HG02623 (cell line): ENCODE measurements at regions not wholly inside any gene's neighbourhood (a gene's known extent, or its start where the extent isn't known, plus 50 kb on each side); places are given as distances from the start of the nearest gene placed in this dataset.

Experiments
- ATAC-seq: cut with Tn5 transposase; IDR thresholded peaks from one replicate; pipeline ENCODE4 v1.9.1; 2021; ENCODE audit warnings: moderate library complexity; ENCODE audit not compliant: unreplicated experiment

GRCh38 chr4:14853176-14853943 lies 148.9 kb upstream of the CPEB2 start:
- ATAC-seq = no peak

GRCh38 chr4:14855719-14856061 lies 146.6 kb upstream of the CPEB2 start:
- no peak for ATAC-seq

DNA sequence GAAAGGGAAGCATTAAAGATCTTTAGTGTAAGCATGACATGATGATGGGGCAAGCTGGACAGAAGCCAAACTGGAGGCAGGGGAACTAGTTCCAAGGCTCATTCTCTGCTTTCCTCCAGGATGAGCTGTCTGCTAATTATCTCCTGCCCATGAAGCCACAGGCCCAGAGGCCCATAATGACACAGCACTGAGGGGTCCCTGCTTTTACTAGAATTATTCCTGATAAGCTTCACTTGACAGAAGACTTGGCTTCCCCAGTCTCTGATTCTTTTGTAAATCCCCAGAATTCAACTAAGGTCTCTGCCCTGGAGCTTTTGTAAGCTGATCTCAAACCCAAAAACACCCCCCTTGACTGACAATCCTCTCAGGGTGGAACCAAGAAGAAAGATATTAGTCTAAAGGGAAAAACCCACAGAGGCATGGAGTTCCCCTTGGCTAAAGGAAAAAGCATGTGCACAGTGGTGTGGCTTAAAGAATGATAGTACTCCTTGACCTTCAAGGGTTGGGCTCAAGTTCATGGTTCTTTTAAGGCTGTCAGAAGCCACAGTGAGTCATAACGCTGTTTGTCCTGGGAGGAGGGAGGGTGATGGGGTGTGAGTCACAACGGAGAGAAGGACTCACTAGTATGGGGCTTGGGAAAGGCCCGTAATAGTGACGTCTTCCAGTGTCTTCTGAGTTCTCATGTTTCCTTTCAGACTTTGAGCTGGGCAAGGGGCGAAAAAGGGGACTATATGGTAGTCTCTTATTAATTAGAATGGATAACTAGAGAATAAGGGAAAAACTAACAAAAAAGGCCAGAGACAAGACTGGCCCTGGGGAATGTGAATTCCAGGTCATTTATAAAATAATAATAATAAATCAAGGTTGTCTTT lies 146.0 kb upstream of the CPEB2 start:
- ATAC-seq = peak; percentile 96

GRCh38 chr4:14856934-14857235 lies 145.4 kb upstream of the CPEB2 start:
- no peak for ATAC-seq

DNA sequence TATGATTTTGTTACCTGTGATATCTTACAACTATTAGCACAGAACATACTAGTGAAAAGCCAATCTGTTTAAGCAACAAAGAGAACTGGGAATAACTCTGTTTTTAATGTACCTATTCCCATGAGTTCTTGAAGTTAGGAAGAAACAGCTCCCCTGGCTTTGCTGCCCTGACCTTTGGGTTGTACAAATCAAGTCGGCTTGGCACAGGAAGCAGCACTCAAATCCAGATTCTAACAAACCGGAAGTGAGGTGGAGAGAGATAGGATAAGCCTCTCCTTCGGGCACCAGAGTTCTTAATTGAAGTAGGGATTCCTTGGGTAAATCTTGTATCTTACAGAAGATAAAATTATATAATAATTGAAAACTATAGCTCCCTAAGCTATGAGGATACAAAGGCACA lies 144.8 kb upstream of the CPEB2 start:
- no peak for ATAC-seq

DNA sequence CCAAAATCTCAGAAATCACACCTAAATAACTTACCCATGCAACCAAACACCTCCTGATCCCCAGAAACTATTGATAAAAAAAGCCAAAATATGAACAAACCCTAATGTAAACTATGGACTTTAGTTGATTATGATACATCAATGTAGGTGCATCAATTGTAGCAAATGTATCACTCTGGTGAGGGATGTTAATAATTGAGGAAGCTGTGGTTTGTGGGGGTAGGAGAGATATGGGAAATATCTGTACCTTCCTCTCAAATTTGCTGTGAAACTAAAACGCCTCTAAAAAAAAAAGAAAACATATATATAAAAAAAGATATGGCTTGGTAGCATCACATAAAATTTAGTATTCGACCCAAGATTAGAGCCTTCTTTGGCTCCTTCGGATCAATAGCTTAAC lies 144.3 kb upstream of the CPEB2 start:
- ATAC-seq = no peak

DNA sequence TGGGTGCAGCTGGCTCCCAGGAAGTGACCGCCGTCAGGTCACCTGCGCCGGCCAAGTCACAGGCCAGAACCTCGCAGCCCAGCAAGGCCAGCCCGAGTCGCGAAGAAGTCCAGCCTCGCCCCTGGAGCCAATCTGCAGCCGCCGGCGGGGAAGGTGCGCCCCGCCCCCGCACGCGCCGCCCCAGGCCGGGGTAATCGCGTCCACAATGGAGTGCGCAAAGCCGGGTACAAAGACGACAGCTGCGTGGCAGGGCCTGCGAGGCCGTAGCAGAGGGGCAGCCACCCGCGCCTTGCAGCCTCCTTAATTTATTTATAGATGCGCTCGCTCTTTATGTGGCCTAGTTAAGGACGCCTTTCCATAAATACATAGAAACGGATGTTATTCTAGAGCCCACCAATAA lies 139.4 kb upstream of the CPEB2 start:
- ATAC-seq = no peak

GRCh38 chr4:14863418-14864364 lies 138.6 kb upstream of the CPEB2 start:
- no peak for ATAC-seq

GRCh38 chr4:14864365-14865030 lies 137.8 kb upstream of the CPEB2 start:
- ATAC-seq = no peak

DNA sequence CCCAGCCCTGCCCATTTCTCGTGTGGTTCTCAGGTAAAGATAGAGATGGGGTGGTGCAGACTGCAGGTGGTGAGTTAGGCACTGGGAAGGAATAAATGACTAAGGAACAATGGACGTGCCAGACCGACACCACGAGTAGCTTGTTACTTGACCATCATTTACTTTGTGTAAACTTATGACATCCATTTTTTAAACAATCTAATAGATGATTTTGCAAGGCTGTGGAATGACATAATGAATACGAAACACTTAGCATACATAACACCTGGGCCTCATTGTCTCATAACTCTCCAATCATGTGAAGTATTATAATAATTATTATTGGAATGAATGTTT lies 137.3 kb upstream of the CPEB2 start:
- ATAC-seq = no peak

DNA sequence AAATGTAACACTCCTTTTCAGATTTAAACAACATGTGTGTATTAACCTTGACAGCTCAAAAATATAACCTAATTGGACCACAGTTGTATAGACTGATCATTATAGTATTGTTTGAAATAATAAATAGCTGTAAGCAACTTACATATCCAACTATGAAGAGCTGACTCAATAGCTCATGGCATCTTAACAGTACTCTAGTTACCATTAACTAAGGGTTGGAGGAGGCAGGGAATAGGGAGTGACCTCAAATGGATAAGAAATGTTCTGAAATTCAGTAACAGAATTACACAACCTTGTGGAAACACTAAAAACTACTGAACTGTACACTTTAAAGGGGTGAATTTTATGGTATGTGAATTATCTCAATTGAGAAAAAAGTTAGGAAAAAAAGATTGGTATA lies 136.5 kb upstream of the CPEB2 start:
- ATAC-seq = no peak

DNA sequence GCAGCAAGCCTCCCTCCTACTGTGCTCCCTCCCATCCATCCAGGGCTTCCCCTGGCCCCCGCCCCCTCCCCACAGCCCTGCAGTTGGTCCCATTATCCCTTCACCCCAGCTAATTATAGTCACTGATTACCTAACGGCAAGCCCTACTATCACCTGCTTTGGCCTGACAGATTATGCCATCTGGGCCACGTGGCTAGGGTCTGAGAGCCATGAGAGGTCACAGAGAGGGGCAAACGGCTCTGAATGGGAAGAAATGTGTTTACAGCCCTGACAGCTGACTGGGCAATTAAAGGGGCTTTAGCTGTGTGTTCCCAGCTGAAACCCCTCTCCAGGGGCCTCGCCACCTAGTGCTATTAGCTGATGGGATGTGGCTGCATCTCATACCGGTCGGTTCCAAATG lies 134.4 kb upstream of the CPEB2 start:
- no peak for ATAC-seq

DNA sequence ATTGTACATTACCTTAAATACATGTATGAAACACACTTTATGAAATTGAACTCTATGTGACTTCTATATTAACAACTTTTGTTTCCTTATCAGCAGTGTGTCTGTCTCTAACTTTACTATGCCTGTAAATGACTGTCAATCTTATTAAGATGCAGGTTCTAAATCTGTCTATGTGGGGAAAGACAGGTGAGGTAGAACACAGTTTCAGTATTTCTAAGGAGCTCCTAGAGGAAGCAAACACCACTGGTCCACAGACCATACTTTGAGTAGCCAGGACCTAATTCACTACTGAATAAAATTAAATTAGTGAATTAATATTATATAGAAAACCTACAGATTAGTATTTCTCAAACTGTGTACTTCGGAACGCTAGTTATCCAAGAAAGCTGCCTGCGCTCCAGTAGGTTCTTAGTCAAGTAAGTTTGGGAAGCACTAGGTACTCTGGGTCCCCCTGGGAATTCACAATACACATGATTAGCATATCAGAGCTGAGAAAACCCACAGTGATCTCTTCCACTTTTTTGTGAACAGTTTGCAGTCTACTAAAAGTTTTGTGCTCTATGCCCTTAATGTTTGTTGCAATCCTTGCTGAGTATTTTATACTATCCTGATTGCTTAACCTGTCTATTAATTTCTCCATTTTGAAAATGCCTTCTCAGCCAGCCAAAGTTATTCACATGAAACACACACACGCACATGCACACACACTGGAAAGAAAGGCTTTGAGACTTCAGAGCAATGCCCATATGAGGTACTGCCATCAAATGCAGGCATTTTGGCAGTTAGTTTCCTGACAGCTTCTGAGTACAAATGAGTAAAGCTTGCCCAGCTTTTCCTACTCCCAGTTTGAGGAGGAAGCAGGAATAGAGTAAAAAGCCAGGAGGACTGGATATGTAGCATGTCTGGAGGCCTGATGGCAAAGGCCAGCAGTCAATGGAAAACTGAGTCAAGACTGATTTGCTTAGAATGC lies 133.6 kb upstream of the CPEB2 start:
- peak; percentile 54 for ATAC-seq

GRCh38 chr4:14871676-14872430 lies 130.4 kb upstream of the CPEB2 start:
- ATAC-seq = no peak

- ATAC-seq = no peak
Observed at GRCh38 chr4:14874990-14875389, 127.3 kb upstream of the CPEB2 start.

DNA sequence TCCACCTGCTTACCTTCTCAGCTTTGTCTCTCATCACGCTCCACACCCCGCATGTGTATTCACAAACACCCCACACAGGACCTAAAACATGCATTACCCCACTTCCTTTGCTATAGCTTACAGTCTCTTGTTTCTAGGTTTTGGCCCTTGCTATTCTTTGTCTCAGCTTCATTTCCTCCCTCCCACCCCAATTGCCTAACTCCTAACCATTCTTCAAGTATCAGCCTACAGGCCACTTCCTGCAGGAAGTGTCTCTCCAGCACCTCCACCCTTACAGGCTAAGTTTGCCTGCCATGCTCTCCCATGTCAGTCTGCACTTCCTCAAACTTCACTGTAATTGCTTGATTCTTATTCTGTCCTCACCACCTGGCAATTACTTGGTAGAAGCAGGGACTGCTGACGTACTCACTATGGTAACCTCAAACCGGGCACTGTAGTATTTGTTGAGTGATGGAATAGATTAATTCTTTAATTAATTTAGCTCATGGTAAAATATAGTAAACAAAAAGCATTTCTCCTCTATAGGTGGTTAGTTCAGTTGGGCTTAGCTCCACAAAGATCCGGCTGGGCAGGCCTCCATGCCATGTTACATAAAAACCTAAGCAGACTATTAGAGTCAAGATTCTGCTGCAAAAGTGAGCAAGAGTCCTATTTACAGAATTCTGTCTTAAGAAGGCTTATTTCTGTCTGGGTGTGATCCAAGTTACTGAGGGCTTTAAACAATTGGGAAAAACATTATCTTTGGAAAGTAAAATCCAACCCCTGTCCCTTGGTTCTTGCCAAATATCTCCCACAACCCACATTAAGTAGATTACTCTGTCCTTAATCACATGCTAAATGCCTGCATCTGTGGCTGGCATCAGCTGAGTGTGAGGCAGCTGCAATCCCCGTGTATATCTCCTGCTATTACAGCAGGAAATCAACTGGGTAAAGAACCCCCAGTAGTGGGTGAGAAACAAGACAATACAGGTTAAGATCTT lies 124.7 kb upstream of the CPEB2 start:
- peak; percentile 41 for ATAC-seq

DNA sequence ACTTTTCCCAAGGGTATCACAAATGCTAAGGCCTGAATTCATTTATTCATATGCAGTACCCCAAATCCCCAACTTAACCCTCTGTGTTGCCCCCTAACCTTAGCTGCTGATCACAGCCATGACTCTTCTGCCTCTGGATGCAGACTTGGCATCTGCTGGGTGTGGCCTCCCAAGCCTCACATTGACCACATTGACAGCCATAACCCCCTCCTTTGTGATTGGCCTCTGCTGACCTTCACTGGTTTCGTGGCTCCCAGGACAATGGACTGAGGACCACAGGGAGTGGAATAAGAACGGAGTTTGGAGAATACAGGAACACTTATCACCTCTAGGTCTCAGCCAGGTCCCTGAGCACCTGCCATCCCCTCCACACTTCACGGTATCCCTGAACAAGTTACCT lies 123.6 kb upstream of the CPEB2 start:
- no peak for ATAC-seq

DNA sequence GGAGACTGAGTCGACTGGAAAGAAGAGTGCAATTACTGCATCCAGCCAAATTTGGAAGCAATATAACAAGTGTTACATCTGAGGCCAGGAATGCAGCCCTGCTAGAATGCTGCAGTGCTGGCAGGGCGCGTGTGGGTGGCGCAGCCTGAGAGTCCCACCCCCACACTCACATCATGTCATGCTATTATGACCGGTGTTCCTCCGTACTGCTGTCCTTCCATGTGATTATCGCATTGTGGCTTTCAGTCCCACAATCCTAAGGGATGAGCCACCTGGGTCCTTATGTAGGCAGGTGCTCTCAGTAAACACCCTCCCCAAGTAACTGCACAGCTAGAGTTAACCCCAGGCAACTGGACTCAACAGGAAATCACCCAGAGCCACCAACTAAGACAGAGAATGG lies 122.6 kb upstream of the CPEB2 start:
- ATAC-seq = no peak
